Adrenal gland (tissue), 5 donors: ENCODE measurements at regions not wholly inside any gene's neighbourhood (a gene's known extent, or its start where the extent isn't known, plus 50 kb on each side); places are given as distances from the start of the nearest gene placed in this dataset.

ENCODE experiments used
- CTCF ChIP-seq, 6 experiments: fragments of 450-650 bp in 4 of 6; fragments of 200-600 bp in 2 of 6; sonication (generic) in 1 of 6; IDR thresholded peaks; 1 replicate in 5 of 6; 2 replicates in 1 of 6; pipeline versions ENCODE4 v1.5.1 to v1.8.0; 2016 to 2021; ENCODE audit warnings: antibody characterized with exemption in 6 of 6, mild to moderate bottlenecking in 2 of 6, moderate library complexity in 1 of 6
- POLR2A ChIP-seq, 2 donors: fragments of 450-650 bp; IDR thresholded peaks; one replicate each; pipeline ENCODE4 v1.6.1; 2017; ENCODE audit warnings: antibody characterized with exemption in 2 of 2, mild to moderate bottlenecking in 2 of 2, moderate library complexity in 1 of 2
- donor health status: DM: no; HTN: no; CAD: no.

GRCh38 chr2:139613264-139613663 lies 833.1 kb upstream of the NXPH2 start:
- no peak for TF ChIP-seq CTCF (IDR thresholded peaks at IDR 0.05)
- TF ChIP-seq POLR2A (IDR thresholded peaks at IDR 0.05), result no peak
